ENCODE measurements at regions not wholly inside any gene's neighbourhood (a gene's known extent, or its start where the extent isn't known, plus 50 kb on each side); places are given as distances from the start of the nearest gene placed in this dataset.
A peak's percentile ranks its signal among the peaks of the same experiment; 100 is the strongest.
"Not testable (repeated sequence)": the region's sequence is repeated elsewhere in the genome, so short reads cannot be mapped to it uniquely, and the experiment has no call there.

DNA sequence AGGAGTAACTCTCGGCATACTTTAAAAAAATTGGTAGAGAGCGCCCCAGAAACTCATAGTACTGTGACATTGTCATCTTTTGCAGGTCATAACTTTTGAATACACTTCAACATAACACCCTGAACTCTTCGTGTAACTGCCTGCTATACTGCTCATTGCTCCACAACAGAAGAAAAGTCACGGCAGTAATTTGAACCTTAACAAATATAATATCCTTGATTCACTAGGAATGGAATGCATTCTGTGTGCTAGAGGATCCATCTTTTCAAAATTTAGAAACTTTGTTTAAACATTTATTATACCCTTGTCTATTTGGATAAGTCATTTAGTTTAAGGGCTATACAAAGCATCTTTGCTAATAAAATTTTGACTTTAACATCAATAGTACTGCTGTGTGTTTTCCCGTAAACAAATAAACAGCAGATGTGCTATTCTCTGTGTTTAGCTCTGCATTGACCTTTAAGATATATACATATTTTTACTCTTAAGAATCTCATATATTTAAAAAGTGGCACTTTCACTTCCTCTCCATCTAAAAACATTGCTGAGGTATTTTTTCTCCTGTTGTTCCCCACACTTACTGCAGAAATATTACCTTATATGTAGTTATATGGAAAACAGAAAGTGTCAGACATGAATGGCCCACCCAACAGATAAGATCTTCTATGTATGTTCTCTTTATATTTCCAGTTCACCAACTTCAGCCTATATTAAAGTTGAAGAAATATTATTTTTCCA lies 217.6 kb upstream of the TMEM229A start:
- Histone ChIP-seq H3K27ac (ENCODE audit: low read depth, low read length) (no peak overlapping the region), H3K36me3 (ENCODE audit: control insufficient read depth, insufficient read depth, low read length) (no peaks in the 10 kb centered on the region), H3K9me3 (ENCODE audit: control insufficient read depth, insufficient read depth, low read depth, low read length) (no peaks in the 10 kb centered on the region), H3K27me3 (ENCODE audit: control insufficient read depth, insufficient read depth, low read length) (no peaks in the 10 kb centered on the region), H3K9ac (ENCODE audit: low read length) (no peak overlapping the region), H3K4me1 (ENCODE audit: control insufficient read depth, insufficient read depth, low read length) (peaks cover 8% of the 10 kb centered on the region), H3K4me3 (ENCODE audit: low read depth, low read length) (no peak overlapping the region)

DNA sequence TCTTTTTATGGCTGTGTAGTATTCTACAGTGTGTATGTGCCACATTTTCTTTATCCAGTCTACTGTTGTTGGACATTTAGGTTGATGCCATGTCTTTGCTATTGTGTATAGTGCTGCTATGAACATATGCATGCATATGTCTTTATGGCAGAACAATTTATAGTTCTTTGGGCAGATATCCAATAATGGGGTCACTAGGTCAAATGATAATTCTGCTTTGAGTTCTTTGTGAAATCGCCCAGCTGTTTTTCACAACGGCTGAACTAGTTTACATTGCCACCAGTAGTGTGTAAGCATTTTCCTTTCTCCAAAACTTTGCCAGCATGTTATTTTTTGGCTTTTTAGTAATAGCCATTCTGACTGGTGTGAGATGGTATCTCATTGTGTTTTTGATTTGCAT lies 214.8 kb upstream of the TMEM229A start:
- H3K9me3 ChIP-seq (ENCODE audit: control insufficient read depth, insufficient read depth, low read depth, low read length): no peaks in the 10 kb centered on the region
- H3K4me1 ChIP-seq (ENCODE audit: control insufficient read depth, insufficient read depth, low read length): peaks cover 8% of the 10 kb centered on the region
- H3K4me3 ChIP-seq (ENCODE audit: low read depth, low read length): no peak overlapping the region
- H3K9ac ChIP-seq (ENCODE audit: low read length): no peak overlapping the region
- H3K27ac ChIP-seq (ENCODE audit: low read depth, low read length): no peak overlapping the region
- H3K27me3 ChIP-seq (ENCODE audit: control insufficient read depth, insufficient read depth, low read length): no peaks in the 10 kb centered on the region
- no peaks in the 10 kb centered on the region for H3K36me3 ChIP-seq (ENCODE audit: control insufficient read depth, insufficient read depth, low read length)

DNA sequence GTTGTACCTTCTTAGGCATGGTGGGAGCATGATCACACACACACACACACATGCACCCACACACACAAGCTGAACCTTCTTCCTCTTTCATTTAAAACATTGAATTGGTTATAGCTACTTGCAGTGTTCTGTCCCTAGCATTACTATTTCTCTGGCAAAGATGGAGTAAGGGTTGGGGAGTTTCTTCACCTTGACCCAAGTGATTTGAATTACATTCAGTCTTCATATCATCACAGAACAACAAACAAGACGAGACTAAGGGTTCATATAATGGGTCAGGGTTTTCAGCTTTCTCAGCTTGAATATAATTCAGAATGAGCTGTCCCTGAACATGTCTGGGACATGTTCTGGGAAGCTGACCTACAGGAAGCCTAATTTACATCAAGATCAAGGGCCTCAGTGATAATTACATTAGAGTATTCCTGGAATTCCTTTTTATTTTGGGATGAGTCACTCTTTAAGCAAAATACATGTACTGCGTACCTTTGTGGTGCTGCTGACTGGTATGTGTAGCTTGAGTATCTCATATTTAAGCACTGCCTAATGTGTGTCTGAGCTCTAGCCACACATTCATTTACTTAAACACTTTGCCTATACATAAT lies 213.5 kb upstream of the TMEM229A start:
- H3K36me3 ChIP-seq (ENCODE audit: control insufficient read depth, insufficient read depth, low read length): no peaks in the 10 kb centered on the region
- H3K27ac ChIP-seq (ENCODE audit: low read depth, low read length): 0 out of 2 replicates have a peak overlapping the region, but pooled peaks have one; percentile 47
- no peak overlapping the region for H3K4me3 ChIP-seq (ENCODE audit: low read depth, low read length)

GRCh38 chr7:124244469-124244868 lies 211.6 kb upstream of the TMEM229A start:
- not testable (repeated sequence) for H3K9me3 ChIP-seq (ENCODE audit: control insufficient read depth, insufficient read depth, low read depth, low read length); H3K4me1 ChIP-seq (ENCODE audit: control insufficient read depth, insufficient read depth, low read length); H3K9ac ChIP-seq (ENCODE audit: low read length); H3K36me3 ChIP-seq (ENCODE audit: control insufficient read depth, insufficient read depth, low read length); H3K27ac ChIP-seq (ENCODE audit: low read depth, low read length); H3K4me3 ChIP-seq (ENCODE audit: low read depth, low read length); H3K27me3 ChIP-seq (ENCODE audit: control insufficient read depth, insufficient read depth, low read length)

More for the DNA sequence above, 213.5 kb upstream of the TMEM229A start:
- H3K9me3 ChIP-seq (ENCODE audit: control insufficient read depth, insufficient read depth, low read depth, low read length): no peaks in the 10 kb centered on the region
- H3K4me1 ChIP-seq (ENCODE audit: control insufficient read depth, insufficient read depth, low read length): peaks cover 8% of the 10 kb centered on the region
- H3K27me3 ChIP-seq (ENCODE audit: control insufficient read depth, insufficient read depth, low read length): no peaks in the 10 kb centered on the region
- H3K9ac ChIP-seq (ENCODE audit: low read length): no peak overlapping the region

- no peak overlapping the region for H3K4me3 ChIP-seq (ENCODE audit: low read depth, low read length)
- H3K36me3 ChIP-seq (ENCODE audit: control insufficient read depth, insufficient read depth, low read length): no peaks in the 10 kb centered on the region
- H3K9ac ChIP-seq (ENCODE audit: low read length): no peak overlapping the region
- H3K9me3 ChIP-seq (ENCODE audit: control insufficient read depth, insufficient read depth, low read depth, low read length): peaks cover 16% of the 10 kb centered on the region
- H3K4me1 ChIP-seq (ENCODE audit: control insufficient read depth, insufficient read depth, low read length): no peaks in the 10 kb centered on the region
- H3K27me3 ChIP-seq (ENCODE audit: control insufficient read depth, insufficient read depth, low read length): no peaks in the 10 kb centered on the region
- H3K27ac ChIP-seq (ENCODE audit: low read depth, low read length): no peak overlapping the region
Observed at GRCh38 chr7:124219681-124220080, 186.8 kb upstream of the TMEM229A start.

- no peak overlapping the region for H3K4me3 ChIP-seq (ENCODE audit: low read depth, low read length)
- no peaks in the 10 kb centered on the region for H3K36me3 ChIP-seq (ENCODE audit: control insufficient read depth, insufficient read depth, low read length)
- H3K27me3 ChIP-seq (ENCODE audit: control insufficient read depth, insufficient read depth, low read length): no peaks in the 10 kb centered on the region
- no peak overlapping the region for H3K9ac ChIP-seq (ENCODE audit: low read length)
- H3K4me1 ChIP-seq (ENCODE audit: control insufficient read depth, insufficient read depth, low read length): no peaks in the 10 kb centered on the region
- H3K9me3 ChIP-seq (ENCODE audit: control insufficient read depth, insufficient read depth, low read depth, low read length): no peaks in the 10 kb centered on the region
- no peak overlapping the region for H3K27ac ChIP-seq (ENCODE audit: low read depth, low read length)
Observed at GRCh38 chr7:124208642-124209041, 175.8 kb upstream of the TMEM229A start.

GRCh38 chr7:124208173-124208572 lies 175.3 kb upstream of the TMEM229A start:
- H3K4me1 ChIP-seq (ENCODE audit: control insufficient read depth, insufficient read depth, low read length): no peaks in the 10 kb centered on the region
- H3K4me3 ChIP-seq (ENCODE audit: low read depth, low read length): no peak overlapping the region
- H3K9me3 ChIP-seq (ENCODE audit: control insufficient read depth, insufficient read depth, low read depth, low read length): no peaks in the 10 kb centered on the region
- H3K27me3 ChIP-seq (ENCODE audit: control insufficient read depth, insufficient read depth, low read length): no peaks in the 10 kb centered on the region
- no peak overlapping the region for H3K27ac ChIP-seq (ENCODE audit: low read depth, low read length)
- H3K36me3 ChIP-seq (ENCODE audit: control insufficient read depth, insufficient read depth, low read length): no peaks in the 10 kb centered on the region
- H3K9ac ChIP-seq (ENCODE audit: low read length): no peak overlapping the region

DNA sequence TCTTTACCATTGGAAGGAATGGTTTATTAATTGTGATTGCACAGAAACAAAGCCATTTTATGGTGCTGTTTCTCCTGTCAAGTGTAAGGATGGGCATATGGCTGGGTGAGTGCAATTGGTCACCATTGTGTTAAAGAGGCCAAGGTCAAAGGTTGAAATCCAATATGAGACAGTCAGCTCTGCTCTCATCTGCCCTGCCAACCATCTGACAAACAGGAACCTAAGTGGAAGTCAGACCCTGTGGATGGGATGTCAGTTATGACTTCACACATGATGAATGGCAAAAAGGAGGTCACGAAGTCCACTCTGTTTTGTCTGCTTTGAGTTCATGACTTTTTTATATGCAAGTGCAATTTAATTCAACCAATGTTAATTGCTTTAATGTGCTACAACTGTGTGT lies 172.7 kb upstream of the TMEM229A start:
- Histone ChIP-seq H3K9me3 (ENCODE audit: control insufficient read depth, insufficient read depth, low read depth, low read length) (no peaks in the 10 kb centered on the region), H3K4me1 (ENCODE audit: control insufficient read depth, insufficient read depth, low read length) (no peaks in the 10 kb centered on the region), H3K27ac (ENCODE audit: low read depth, low read length) (no peak overlapping the region), H3K4me3 (ENCODE audit: low read depth, low read length) (no peak overlapping the region), H3K36me3 (ENCODE audit: control insufficient read depth, insufficient read depth, low read length) (no peaks in the 10 kb centered on the region), H3K27me3 (ENCODE audit: control insufficient read depth, insufficient read depth, low read length) (no peaks in the 10 kb centered on the region), H3K9ac (ENCODE audit: low read length) (no peak overlapping the region)

DNA sequence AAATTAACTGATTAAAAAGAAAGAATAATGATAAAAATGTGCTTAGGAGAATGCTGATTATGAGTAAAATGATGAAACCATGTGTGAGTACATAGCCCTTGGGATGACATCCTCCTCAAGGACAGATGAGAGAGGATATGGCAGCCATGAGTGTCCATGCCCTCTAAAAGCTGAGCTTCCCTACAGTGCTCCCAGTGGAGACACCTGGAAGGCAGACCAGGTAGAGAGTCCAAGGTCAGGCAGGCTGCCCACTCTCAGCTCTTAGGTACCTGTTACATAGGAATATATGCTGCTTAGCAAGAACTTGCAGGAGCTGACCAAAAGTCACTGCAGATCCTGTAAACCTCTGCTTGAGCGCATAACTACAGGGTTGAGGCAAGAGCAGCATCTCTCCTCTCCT lies 169.7 kb upstream of the TMEM229A start:
- Histone ChIP-seq H3K4me1 (ENCODE audit: control insufficient read depth, insufficient read depth, low read length) (no peaks in the 10 kb centered on the region), H3K27me3 (ENCODE audit: control insufficient read depth, insufficient read depth, low read length) (no peaks in the 10 kb centered on the region), H3K9ac (ENCODE audit: low read length) (no peak overlapping the region), H3K4me3 (ENCODE audit: low read depth, low read length) (no peak overlapping the region), H3K27ac (ENCODE audit: low read depth, low read length) (no peak overlapping the region), H3K36me3 (ENCODE audit: control insufficient read depth, insufficient read depth, low read length) (no peaks in the 10 kb centered on the region), H3K9me3 (ENCODE audit: control insufficient read depth, insufficient read depth, low read depth, low read length) (no peaks in the 10 kb centered on the region)

GRCh38 chr7:124201768-124202349 lies 169.0 kb upstream of the TMEM229A start:
- no peak overlapping the region for H3K4me3 ChIP-seq (ENCODE audit: low read depth, low read length)
- no peak overlapping the region for H3K27ac ChIP-seq (ENCODE audit: low read depth, low read length)
- no peaks in the 10 kb centered on the region for H3K36me3 ChIP-seq (ENCODE audit: control insufficient read depth, insufficient read depth, low read length)
- no peaks in the 10 kb centered on the region for H3K27me3 ChIP-seq (ENCODE audit: control insufficient read depth, insufficient read depth, low read length)
- no peaks in the 10 kb centered on the region for H3K9me3 ChIP-seq (ENCODE audit: control insufficient read depth, insufficient read depth, low read depth, low read length)
- H3K9ac ChIP-seq (ENCODE audit: low read length): no peak overlapping the region
- no peaks in the 10 kb centered on the region for H3K4me1 ChIP-seq (ENCODE audit: control insufficient read depth, insufficient read depth, low read length)

GRCh38 chr7:124196519-124196918 lies 163.7 kb upstream of the TMEM229A start:
- H3K9ac ChIP-seq (ENCODE audit: low read length): no peak overlapping the region
- H3K27ac ChIP-seq (ENCODE audit: low read depth, low read length): no peak overlapping the region
- H3K4me3 ChIP-seq (ENCODE audit: low read depth, low read length): no peak overlapping the region
- no peaks in the 10 kb centered on the region for H3K27me3 ChIP-seq (ENCODE audit: control insufficient read depth, insufficient read depth, low read length)
- H3K36me3 ChIP-seq (ENCODE audit: control insufficient read depth, insufficient read depth, low read length): no peaks in the 10 kb centered on the region
- no peaks in the 10 kb centered on the region for H3K9me3 ChIP-seq (ENCODE audit: control insufficient read depth, insufficient read depth, low read depth, low read length)
- no peaks in the 10 kb centered on the region for H3K4me1 ChIP-seq (ENCODE audit: control insufficient read depth, insufficient read depth, low read length)
